ENCODE measurements at regions not wholly inside any gene's neighbourhood (a gene's known extent, or its start where the extent isn't known, plus 50 kb on each side); places are given as distances from the start of the nearest gene placed in this dataset.
A peak's percentile ranks its signal among the peaks of the same experiment; 100 is the strongest.

DNA sequence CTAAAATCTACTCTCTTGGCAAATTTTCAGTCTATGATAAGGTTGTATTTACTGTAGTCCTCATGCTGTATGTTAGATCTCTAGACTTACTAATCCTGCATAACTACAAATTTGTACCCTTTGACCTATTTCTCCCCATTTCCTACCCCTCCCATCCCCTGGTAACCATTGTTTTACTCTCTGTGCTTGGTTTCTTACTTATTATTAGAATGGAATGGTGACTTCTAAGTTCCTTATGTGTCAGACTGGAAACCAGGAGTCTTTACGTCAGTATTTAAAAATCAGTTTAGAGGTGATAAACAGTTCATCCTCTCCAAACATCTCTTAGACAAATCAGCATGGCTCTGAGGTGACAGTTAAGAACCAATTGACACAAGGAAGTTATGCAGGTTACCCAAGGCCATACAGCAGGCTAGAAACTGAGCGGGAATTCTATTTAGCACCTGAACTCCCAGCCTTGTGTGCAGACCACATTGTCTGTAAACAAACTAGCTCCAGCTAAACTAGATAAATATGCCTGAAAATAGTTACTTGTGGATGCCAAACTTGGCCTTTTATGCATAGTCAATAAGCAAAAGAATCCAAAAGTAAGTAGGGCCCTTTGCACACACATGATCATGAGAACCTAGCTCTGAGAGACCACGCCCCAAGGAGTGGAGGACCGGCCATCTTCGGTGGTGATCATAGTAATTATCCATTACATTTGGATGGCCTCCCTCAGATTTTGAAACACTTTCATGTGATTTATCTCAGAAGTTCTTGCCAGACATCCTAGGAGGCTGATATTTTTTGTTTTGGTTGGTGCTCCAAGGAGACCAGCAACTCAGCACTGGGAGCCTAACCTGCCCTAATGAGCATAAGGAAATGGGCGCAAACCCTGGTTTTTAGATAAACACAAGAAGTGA, 72.3 kb upstream of the BOC start:
- no peak for DNase-seq

DNA sequence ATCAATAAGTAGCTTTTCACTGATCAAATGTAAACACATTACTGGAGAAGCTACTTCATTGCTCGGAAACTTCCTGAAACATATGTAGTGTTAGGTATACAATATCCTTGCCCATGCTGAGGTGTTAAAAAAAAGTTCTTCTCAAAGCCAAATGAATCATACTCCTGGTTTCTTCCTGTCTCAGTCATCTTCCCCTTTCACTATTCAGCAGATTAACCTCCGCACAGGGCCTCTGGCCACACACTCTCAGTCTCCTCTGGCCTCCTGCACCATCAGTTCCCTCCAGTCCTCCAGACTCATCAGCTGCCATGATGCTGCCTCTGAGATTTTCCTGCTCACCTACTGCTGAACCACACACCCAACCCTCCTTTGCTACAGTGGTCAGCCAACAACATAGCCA, 70.5 kb upstream of the BOC start:
- DNase-seq = peak; percentile 47 to 63 (median 58)

DNA sequence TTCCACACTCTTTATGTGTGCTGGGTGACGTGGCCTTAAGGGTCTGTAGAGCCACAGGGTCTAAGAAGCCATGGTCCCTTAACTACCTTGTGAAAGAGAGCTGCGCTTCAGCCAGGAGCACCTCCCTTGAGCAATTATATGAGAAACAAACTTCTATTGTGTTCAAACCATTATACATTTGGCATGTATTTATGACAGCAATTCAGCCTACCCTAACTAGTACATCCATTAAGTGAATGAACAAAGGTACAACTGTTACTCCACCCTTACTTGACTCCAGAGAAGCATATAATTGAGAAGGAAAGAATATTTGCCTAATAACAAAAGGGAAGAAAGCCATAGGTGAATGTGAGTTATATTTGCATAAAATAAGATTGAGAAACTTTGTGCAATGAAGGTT, 69.8 kb upstream of the BOC start:
- no peak for DNase-seq

DNA sequence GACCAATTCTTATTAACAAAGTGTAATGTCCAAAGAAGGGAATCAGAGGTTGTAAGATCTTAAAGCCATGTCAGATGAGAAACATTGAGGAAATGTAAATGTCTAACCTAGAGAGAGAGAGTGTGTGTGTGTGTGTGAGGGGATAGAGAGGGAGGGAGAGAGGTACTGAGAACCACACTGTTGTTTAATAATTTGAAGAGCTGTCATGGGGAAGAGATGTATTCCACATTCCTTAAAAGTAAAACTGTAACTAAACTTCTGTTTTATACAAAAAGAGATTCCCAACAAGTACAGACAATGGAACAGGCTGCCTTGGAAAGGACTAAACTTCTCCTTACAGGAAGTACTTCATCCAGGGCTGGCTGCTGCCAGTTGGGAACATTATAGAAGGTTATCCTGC, 68.9 kb upstream of the BOC start:
- no peak for DNase-seq

DNA sequence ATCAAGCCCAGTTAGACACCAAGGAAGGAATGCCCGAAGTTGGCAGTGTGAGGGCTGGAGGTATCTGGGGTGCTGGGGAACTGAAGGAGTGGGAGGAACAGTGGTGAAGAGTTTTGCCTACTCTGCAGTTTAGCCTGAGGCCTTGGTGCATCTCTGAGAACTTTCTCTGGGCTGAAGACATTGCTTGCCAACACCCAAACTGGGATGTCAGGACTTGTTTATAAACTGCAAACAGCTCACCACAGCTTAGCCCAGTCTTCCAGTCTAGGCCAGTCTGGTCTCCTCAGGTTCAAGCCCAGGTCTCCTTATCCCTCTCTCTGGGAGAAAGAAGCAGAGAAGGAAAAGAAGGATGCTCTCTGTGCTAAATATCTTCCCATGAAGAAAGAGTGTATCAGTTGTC, 68.0 kb upstream of the BOC start:
- DNase-seq = peak in 1 of 4 experiments; percentile 2

DNA sequence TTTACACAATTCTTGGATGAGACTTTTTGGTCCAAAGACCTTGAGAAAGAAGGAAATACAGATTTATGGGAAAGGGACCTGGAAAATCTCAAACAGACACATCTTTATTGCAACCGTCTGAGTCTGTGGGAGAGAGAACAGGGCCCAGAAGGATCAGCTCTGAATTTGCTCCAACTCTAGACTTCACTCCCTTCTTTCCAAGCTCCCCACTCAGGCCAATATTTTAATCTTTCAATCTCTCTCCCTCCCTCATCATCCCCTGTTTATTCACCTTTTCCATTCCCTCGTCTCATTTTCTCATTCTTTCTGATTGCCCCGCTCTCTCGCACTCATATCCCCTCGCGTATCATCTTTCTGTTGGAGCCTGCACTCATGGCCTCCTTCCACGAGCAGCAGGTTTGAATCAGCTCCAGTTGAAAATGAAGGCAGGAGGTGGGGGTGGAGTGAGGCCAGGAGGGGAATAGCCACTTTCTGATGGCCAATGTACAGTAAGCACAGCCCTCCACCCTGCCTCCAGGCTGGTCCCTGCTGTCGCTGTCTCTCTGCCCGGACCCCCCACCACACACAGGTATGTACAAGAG, 63.6 kb upstream of the BOC start:
- DNase-seq = no peak

DNA sequence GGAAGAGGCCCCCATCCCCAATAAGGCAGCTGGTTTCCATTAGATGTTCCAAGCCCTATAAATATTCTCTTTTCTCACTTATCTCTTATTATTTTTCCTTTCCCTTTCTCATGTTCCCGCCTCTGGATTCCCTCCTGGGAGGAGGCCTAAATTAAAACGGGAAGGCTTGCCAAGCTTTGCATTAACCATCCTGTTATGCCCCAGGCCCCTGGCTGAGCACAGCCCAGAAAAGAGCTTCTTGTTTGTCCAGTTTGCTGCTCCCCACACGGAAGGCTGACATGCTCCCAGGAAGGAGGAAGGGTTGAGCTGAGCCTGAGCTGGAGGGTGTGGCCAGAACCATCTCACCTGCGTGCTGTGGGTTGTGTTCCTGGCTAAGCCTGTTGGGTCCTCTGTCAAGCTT, 63.1 kb upstream of the BOC start:
- DNase-seq = no peak

DNA sequence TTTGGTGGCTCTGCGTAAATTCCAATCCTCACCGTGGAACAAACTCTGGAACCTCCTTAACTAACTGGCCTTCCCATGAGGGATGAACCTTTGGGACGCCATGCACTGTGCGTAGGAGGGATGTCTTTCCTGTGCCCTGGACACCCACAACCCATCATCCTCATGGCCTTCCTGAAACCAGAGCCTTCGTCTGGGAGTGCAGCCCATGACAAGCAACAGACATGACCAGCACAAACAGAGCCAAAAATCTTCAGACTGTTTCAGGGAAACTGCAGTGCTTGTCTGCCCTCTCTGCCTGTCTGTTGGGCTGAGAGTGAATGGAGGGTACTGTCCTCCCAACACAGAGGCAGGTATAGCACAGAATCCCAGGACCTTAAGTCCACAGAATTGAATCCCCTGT, 61.1 kb upstream of the BOC start:
- DNase-seq = no peak

DNA sequence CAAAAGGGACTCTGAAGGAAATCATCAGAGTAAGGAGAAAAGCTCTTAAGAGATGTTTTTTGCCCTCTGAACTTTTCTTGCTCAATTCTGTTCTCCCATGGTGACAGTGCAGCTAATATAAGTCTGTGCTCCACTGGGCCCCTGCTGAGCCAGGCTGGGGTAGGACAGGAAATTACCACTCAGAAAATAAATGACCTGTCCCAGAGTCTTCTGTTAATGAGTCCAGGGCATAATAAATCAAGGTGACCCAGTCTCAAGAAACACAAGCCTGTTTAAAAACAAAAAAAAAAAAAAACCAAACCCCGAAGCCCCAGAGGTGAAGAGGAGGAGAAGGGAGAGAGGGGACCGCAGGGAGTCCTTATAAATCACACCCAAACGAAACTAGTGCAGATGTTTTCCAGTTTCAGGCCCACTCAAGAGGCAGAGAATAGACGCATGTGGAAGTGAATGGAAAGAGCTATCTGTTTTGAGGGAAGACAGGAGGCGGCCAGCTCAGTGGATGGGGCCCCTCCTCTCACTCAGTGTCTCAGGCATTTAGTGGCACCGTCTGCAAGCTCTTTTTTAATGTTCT, 59.8 kb upstream of the BOC start:
- DNase-seq = no peak

DNA sequence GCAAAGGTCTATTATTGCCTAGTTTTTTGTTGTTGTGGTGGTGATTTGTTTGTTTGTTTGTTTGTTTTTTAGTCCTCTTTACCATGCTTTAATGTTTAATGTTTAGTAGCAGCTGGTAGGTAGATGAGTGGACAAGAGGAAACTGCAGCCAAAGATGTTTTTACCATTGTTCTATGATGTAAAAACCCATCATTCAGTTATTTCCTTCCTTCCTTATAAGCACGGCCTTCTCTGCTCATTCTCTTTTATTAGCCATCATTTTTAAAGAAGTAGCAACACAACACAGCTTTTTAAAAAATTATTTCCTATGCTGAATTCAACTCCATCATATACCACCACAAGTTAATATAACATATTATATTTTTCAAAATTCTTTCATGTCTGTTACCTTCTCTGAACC, 58.5 kb upstream of the BOC start:
- DNase-seq = no peak

DNA sequence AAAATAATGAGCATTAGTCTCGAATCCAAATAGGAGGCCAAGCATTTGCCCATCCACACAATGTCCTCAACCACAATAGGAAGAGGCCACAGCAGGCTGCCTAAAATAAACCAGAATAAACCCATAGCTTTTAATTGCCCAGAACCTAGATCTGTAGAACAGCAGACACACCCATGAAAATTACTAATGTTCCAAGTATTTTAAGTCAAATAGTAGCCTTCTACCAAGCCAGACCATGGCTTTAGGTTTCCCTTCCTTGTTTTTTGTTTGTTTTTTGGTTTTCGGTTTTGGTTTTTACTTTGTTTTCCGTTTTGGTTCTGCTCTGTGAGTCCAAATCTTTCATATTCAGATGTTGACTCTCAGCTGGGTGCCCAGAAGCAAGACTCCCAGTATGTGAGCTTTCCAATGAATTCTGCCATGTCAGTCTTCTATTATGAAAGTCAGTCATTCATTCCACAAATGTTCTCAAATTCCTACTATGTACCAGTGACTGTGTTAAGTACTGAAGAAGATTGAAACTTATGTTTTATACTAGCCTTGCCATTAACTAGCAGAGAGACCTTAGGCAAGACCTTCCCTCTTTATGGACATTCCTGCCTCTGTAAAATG, 57.8 kb upstream of the BOC start:
- no peak for DNase-seq

DNA sequence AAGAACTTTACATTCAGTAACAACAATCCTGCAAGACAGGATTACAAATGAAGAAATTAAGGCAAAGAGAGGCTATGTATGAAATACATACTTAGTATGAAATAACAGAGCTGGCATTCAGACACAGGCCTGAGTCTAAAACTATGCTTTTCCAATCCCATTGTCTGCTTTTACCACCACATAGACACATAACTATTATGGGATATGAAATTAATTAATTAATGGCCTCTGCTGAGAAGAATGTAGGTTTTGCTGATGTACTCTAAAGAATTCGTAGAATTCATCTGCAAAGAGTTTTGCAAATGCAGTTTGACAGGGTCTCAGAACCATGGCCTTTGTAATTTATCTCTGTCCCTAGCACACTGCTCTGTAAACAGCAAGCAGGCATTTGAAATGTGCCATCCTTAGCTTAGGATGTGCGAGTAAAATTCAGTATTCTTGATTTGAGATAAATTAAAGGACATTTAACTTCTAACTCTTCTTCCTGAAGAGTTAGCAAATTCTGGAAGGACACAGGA, 54.5 kb upstream of the BOC start:
- no peak for DNase-seq

DNA sequence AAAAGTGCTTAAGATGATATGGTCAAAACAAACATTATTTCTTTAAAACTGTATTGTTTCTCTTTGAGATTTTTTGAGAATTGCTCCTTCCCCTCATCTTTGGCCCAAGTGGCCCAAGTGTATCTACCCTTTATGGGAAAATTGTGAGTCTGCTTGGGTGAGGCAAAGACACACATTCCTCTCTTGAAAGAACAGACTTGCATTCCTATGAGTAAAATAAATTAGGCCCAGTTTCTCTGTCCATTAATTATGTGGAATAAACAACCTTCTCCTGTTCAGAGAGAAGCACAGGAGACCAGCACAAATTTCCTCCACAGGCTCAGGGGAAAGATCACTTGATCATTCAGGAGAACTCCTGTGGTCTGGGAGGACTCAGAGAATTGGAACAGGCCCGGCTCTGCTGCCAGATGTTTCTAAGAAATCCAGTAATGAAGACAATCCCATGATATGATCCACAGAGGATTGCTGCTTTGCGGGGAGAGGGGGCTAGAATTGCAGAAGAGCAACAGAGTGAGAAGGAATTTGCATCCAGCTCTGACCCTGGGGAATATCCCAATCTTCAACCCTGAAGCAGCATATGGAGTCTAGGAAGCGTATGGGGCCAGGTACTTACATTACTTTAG, 53.8 kb upstream of the BOC start:
- no peak for DNase-seq

DNA sequence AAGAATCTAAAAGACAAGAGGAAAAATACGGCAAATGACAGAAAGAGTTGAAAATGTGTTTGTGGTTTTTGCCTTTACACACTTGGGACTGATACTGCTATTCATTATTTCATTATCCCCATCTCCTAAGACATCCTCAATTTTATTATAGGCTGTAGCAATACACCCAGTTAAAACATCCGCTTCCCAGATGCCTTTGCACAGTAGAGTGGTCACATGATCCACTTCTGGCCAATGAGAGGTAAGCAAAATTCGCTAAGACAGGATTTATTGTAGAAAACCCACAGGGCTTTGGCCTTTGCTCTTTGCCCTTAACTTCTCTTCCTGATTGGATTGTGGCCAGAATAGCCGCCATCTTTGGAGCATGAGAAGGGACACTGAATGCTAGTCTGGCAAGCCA, 53.2 kb upstream of the BOC start:
- DNase-seq = no peak

All from suppressor macrophage (primary cell).